ENCODE measurements at regions not wholly inside any gene's neighbourhood (a gene's known extent, or its start where the extent isn't known, plus 50 kb on each side); places are given as distances from the start of the nearest gene placed in this dataset.

DNA sequence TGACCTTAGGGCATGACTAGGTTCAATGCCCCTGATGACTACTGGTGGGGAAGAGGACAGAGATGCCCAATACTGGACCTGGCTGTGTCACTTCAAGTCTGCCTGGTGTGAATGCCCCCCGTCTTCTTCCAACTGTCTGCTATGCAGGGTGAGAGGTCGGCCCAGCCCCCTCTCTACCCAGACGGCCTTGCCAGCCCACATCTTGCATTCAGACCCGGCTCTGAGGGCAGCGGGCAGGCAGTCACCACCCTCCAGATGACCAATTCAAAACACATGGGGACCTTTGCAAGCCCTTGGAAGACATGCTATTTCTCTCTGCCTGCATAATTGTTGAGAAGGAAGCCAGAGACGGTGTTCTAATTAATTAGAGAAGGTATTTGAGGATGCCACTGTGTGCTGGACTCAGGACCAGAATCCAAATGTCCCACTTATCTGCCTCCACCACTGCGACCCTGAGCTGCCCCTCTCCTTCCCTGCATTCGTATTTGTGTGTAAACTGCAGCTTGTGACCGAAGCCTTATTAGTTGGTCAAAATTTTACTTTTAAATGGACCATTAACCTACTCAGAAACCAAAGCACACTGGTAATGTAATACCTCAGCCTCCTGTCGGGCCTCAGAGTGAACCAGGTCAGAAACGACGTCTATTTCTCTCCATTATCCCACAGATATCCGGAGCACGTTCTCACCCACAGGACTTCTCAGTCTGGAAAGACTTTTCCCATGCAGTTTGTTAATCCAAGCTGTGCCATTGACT lies 407.0 kb downstream of the ZNF536 start:
- no TSS peak for BruUV-seq (replicated peaks)
- POLR2A ChIA-PET, result no interaction called here

DNA sequence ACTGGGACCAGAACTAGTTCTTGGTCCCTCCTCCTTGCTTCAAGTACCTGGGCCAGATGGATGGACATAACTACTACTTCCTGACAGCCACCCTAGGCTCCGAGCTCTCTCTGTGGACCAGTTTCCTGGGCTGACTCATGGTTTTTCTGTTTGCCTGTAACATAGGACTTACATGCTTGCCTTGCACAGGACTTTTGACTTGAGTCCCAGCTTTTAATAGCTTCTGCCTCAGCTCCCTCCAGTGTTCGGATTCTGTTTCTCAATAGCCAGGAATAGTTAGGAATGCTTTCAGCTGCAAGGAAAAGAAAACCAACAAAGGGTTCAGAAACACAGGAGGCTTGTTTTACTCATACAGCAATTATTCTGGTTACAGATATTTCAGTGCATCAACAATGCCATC lies 405.9 kb downstream of the ZNF536 start:
- ATAC-seq (no peak), DNase-seq (ENCODE audit: low read depth, low spot score) (no peak)
- in situ Hi-C loops (cut with HindIII; ENCODE audit: low pct_unique_long_range_greater_than_20kb, low sequenced_read_pairs), result no loop called here
- BruUV-seq (replicated peaks), result no TSS peak
- H3K9me3 ChIP-seq (ENCODE audit: control insufficient read depth, insufficient read depth, low read depth, low read length), result no peaks in the 10 kb centered on the region; the same call in 1 of the 2 replicates
- CTCF ChIA-PET, result no interaction called here
- no peak overlapping the region for H3K4me3 ChIP-seq (ENCODE audit: low read depth in 2 of 2, low read length in 2 of 2)
- H3K4me1 ChIP-seq (ENCODE audit: control insufficient read depth, insufficient read depth, low read length), result no peaks in the 10 kb centered on the region
- TF ChIP-seq, protein P1, sequence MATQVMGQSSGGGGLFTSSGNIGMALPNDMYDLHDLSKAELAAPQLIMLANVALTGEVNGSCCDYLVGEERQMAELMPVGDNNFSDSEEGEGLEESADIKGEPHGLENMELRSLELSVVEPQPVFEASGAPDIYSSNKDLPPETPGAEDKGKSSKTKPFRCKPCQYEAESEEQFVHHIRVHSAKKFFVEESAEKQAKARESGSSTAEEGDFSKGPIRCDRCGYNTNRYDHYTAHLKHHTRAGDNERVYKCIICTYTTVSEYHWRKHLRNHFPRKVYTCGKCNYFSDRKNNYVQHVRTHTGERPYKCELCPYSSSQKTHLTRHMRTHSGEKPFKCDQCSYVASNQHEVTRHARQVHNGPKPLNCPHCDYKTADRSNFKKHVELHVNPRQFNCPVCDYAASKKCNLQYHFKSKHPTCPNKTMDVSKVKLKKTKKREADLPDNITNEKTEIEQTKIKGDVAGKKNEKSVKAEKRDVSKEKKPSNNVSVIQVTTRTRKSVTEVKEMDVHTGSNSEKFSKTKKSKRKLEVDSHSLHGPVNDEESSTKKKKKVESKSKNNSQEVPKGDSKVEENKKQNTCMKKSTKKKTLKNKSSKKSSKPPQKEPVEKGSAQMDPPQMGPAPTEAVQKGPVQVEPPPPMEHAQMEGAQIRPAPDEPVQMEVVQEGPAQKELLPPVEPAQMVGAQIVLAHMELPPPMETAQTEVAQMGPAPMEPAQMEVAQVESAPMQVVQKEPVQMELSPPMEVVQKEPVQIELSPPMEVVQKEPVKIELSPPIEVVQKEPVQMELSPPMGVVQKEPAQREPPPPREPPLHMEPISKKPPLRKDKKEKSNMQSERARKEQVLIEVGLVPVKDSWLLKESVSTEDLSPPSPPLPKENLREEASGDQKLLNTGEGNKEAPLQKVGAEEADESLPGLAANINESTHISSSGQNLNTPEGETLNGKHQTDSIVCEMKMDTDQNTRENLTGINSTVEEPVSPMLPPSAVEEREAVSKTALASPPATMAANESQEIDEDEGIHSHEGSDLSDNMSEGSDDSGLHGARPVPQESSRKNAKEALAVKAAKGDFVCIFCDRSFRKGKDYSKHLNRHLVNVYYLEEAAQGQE (IDR thresholded peaks at IDR 0.05; ENCODE audit: insufficient read depth in 1 of 2, low read depth in 2 of 2, low read length in 1 of 2), result no peak
- TF ChIP-seq SIN3A (IDR thresholded peaks at IDR 0.05; ENCODE audit: borderline replicate concordance, insufficient read depth, low read depth, low read length) (no peak), POLR2AphosphoS5 (IDR thresholded peaks at IDR 0.05; ENCODE audit: low read depth, low read length) (no peak), TCF7L2 (IDR thresholded peaks at IDR 0.05; ENCODE audit: low read depth, low read length) (no peak)
- TF ChIP-seq, protein P2, sequence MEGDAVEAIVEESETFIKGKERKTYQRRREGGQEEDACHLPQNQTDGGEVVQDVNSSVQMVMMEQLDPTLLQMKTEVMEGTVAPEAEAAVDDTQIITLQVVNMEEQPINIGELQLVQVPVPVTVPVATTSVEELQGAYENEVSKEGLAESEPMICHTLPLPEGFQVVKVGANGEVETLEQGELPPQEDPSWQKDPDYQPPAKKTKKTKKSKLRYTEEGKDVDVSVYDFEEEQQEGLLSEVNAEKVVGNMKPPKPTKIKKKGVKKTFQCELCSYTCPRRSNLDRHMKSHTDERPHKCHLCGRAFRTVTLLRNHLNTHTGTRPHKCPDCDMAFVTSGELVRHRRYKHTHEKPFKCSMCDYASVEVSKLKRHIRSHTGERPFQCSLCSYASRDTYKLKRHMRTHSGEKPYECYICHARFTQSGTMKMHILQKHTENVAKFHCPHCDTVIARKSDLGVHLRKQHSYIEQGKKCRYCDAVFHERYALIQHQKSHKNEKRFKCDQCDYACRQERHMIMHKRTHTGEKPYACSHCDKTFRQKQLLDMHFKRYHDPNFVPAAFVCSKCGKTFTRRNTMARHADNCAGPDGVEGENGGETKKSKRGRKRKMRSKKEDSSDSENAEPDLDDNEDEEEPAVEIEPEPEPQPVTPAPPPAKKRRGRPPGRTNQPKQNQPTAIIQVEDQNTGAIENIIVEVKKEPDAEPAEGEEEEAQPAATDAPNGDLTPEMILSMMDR (IDR thresholded peaks at IDR 0.05), result no peak
- intact Hi-C loops (cut with micrococcal nuclease; ENCODE audit: unreplicated experiment), result no loop called here
- no peaks in the 10 kb centered on the region for H3K27me3 ChIP-seq (ENCODE audit: control insufficient read depth, insufficient read depth, low read length)
- H3K36me3 ChIP-seq (ENCODE audit: control insufficient read depth, insufficient read depth, low read length), result no peaks in the 10 kb centered on the region
- no peak overlapping the region for H3K27ac ChIP-seq (ENCODE audit: low read length)
- POLR2A ChIA-PET, result no interaction called here

More for the DNA sequence above, 407.0 kb downstream of the ZNF536 start:
- intact Hi-C loops (cut with micrococcal nuclease; ENCODE audit: unreplicated experiment) (no loop called here), in situ Hi-C loops (cut with HindIII; ENCODE audit: low pct_unique_long_range_greater_than_20kb, low sequenced_read_pairs) (no loop called here)
- TF ChIP-seq SIN3A (IDR thresholded peaks at IDR 0.05; ENCODE audit: borderline replicate concordance, insufficient read depth, low read depth, low read length), result no peak
- TF ChIP-seq, protein P2 (IDR thresholded peaks at IDR 0.05), result no peak
- TF ChIP-seq, protein P1 (IDR thresholded peaks at IDR 0.05; ENCODE audit: insufficient read depth in 1 of 2, low read depth in 2 of 2, low read length in 1 of 2), result no peak
- no peak for TF ChIP-seq POLR2AphosphoS5 (IDR thresholded peaks at IDR 0.05; ENCODE audit: low read depth, low read length)
- TF ChIP-seq TCF7L2 (IDR thresholded peaks at IDR 0.05; ENCODE audit: low read depth, low read length), result no peak
- Histone ChIP-seq H3K36me3 (ENCODE audit: control insufficient read depth, insufficient read depth, low read length) (no peaks in the 10 kb centered on the region), H3K27ac (ENCODE audit: low read length) (no peak overlapping the region), H3K4me1 (ENCODE audit: control insufficient read depth, insufficient read depth, low read length) (no peaks in the 10 kb centered on the region), H3K27me3 (ENCODE audit: control insufficient read depth, insufficient read depth, low read length) (no peaks in the 10 kb centered on the region), H3K9me3 (ENCODE audit: control insufficient read depth, insufficient read depth, low read depth, low read length) (no peaks in the 10 kb centered on the region; the same call in 1 of the 2 replicates), H3K4me3 (ENCODE audit: low read depth in 2 of 2, low read length in 2 of 2) (no peak overlapping the region)
- DNase-seq (ENCODE audit: low read depth, low spot score), result no peak
- CTCF ChIA-PET, result no interaction called here
- no peak for ATAC-seq

All from Panc1 (cell line).